ENCODE measurements at regions not wholly inside any gene's neighbourhood (a gene's known extent, or its start where the extent isn't known, plus 50 kb on each side); places are given as distances from the start of the nearest gene placed in this dataset.
A peak's percentile ranks its signal among the peaks of the same experiment; 100 is the strongest.
"Not testable (repeated sequence)": the region's sequence is repeated elsewhere in the genome, so short reads cannot be mapped to it uniquely, and the experiment has no call there.

GRCh38 chr1:181260271-181260670 is 171.8 kb downstream of the IER5 start:
- DNase-seq, result no peak

- DNase-seq, result no peak
Measured at GRCh38 chr1:181260994-181261393, 172.5 kb downstream of the IER5 start.

- DNase-seq, result no peak
Measured at GRCh38 chr1:181262069-181262468, 173.6 kb downstream of the IER5 start.

DNA sequence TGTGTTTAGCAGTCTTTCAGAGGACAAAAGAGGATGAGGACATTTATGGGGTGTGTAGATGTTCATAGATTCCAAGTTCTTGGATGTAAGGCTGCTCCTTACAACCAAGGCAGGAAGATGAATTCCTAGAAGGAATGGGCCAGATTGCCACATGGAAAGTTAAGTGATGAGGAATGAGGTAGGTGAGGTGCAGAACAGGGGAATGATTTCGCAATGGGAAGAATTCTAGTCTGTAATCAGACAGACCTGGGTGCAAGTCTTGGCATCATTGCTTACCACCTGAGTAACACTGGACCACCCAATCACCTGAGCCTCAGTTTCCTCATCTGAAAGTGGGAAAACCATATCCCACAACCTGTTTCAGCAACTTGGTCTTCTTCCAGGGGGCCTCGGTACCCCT is 174.9 kb downstream of the IER5 start:
- no peak for DNase-seq

GRCh38 chr1:181264821-181265220 is 176.3 kb downstream of the IER5 start:
- no peak for DNase-seq

DNA sequence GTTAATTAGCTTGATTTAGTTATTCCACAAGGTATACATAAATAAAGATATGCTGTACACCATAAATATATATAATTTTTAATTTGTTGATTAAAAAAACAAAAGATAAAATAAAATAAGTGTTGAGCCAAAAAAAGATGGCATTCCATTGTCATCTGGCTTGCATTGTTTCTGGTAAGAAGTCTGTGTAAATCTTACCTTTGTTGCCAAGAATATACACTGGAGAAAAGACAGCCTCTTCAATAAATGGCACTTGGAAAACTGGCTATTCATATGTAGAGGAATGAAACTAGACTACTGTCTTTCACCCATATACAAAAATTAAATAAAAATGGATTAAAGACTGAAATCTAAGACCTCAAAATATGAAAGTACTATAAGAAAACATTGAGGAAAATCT is 196.5 kb downstream of the IER5 start:
- no peak for DNase-seq

- DNase-seq, result no peak
Measured at GRCh38 chr1:181295217-181295616, 188.1 kb upstream of the CACNA1E start.

DNA sequence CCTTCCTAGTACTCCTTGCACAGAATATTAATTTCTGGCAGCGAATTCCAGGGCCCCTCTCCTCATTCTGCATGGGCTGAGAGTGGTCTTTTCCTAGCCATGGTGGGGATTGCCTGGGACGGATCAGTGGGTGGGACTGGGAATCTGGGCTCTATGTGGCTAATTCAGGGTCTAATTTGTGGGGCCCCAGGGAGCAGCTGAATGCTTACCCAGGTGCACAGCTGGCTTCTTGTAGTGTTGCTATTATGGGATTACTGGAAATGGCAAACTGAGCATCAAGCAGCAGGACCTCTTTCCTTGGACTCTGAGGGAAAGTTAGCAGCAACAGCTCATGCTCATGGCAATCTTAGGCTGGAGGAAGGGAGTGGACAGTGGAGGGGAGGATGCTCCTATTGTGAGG is 187.1 kb upstream of the CACNA1E start:
- DNase-seq, result no peak

DNA sequence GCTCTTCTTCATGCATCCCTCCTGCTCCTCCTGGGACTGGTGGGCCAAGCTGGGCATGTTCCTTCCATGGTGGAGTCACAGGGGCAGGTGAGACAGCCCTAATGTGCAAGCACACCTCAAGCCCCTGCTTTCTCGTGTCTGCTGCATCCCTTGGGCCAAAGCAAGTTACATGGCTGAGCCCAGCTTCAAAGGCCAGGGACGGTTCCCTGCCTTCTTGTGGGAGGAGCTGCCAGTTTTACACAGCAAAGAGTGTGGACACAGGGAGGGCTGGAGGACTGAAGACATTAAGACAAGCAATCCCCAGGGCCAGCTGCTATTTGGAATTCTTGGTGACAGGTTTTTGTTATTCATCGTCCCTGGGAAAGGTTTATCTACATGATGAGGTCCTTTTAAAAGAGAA is 175.2 kb upstream of the CACNA1E start:
- DNase-seq, result no peak

- no peak for DNase-seq
Measured at GRCh38 chr1:181310560-181310959, 172.8 kb upstream of the CACNA1E start.

DNA sequence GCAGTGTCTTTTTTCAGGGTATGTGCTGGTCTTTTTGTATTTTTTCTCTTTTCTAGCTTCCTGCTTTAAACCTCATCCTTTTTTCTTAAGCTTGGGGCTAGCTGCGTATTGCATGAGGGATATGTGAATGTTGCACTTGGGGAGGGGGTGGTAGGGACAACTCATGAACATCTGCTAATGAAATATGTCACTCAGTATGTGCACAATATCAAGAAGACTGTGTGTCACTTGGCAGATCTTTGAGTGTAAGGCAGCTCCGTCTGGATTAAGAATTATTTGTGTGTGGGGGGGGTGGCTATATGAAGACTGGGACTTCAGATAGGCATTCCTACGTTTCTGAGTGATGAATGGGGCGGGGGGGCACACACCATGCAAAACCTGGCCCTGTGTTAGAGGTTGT is 170.4 kb upstream of the CACNA1E start:
- DNase-seq, result no peak

DNA sequence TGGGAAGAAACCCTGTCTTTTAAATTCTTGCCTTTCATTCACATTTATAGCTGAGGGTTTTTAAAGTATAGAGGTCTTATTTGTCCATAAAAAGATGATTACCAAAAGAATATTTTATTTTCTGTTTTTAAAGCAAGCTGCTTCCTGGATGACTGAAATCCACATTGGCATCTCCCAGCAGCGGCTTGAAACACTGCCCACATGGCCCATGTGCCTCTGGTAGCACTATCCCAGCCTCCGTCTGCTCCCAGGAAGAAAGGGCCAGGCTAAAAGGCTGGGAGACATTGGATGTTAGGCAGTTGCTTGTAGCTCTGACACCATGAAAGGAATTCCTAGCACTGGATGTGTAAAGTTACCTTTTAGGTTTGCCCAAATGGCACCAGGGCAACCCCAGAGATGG is 169.9 kb upstream of the CACNA1E start:
- DNase-seq, result no peak

GRCh38 chr1:181314010-181314409 is 169.3 kb upstream of the CACNA1E start:
- DNase-seq, result no peak

GRCh38 chr1:181314959-181315358 is 168.4 kb upstream of the CACNA1E start:
- DNase-seq, result no peak

GRCh38 chr1:181317261-181317930 is 165.9 kb upstream of the CACNA1E start:
- no peak for DNase-seq

- DNase-seq, result no peak
Measured at GRCh38 chr1:181318022-181318857, 165.1 kb upstream of the CACNA1E start.

GRCh38 chr1:181318858-181319235 is 164.5 kb upstream of the CACNA1E start:
- DNase-seq, result peak; percentile 14

DNA sequence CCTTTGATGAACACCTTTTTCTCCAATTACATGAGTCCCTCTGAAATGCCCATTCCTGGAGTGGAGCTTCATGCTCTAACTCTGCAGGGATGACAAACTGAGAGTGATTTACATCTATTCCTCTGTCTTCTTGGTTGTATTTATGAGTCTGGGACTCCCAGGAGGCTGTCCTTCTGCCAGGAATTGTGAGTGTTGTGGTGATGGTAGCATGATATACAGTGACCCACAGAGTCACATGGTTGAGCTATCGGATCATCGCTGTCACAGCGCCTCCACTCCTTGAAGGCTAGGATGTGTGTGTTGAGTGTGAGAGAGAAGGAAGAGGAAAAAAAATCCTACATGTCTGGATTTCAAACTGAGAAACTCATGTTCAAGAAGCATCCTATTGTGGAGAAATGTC is 163.4 kb upstream of the CACNA1E start:
- DNase-seq, result peak; percentile 32

DNA sequence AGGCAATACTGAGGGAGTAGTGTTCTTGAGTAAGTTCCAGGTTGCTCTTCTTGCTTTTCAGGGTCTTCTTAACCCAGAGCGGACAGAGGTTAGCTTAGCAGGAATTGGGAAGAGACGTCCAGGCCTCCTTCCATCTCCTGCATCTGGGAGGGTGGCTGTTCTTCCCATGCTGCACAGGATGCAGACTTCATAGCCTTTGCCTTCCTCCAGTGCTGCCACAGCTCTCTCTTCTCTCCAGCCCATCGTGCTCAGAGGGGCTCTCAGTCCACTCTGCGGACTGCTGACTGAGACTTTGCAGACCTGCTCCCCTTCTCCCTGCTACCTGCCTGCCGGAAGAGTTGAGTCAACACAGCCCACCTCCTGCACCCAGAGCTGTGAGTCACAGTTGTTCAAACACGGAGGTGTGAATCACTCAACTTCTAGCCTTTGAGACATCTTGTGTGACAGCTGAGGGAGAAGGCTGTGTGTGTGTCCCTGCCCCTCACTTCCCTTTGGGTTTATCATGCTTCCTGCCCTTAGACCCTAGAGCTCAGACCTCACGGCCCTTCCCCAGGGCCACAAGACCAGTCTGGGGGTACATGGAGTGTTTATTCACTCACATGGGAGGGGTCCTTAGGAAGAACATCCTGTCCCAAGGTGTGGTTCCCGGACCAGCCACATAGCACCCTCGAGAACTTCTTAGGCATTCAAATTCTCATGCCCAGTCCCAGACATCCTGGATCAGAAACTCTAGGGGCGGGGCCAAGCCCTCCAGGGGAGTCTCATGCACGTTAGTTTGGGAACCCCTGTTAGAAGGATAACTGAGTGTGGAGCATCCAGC is 158.3 kb upstream of the CACNA1E start:
- no peak for DNase-seq

GRCh38 chr1:181325765-181326164 is 157.6 kb upstream of the CACNA1E start:
- DNase-seq, result not testable (repeated sequence)

DNA sequence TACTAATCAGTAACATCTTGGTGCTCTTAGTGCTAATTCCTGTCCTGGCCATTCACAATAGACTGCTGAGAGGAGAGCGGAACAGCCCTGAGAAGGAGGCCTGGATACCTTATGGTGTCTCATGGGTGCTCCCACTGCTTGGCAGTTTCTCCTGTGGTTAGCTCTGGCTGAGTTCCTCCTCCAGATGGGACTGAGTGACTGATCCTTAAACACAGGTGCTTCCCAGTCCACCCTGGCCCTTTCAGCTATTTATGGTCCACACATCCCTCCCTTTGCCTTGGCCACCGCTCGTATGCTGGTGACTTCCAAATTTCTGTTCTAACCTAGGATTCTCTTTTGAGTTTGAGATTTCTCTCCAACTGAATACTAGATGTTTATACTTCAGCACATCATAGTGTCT is 157.0 kb upstream of the CACNA1E start:
- DNase-seq, result no peak

DNA sequence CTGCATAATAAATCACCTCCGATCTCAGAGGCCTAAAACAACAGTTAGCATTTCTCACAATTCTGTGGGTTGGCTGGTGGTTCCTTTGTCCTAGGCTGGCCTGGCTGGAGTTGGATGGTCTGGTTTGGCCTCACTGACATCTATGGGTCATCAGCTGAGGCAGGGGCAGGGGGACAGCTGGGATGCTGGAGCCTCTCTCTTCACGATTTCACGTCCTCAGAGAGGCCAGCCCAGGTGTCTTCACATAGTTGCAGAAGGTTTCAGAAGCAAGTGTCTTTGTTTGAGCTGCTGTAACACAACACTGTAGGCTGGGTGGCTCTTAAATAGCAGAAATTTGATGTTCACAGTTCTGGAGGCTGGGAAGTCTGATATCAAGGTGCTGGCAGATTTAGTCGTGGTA is 155.5 kb upstream of the CACNA1E start:
- DNase-seq, result no peak

DNA sequence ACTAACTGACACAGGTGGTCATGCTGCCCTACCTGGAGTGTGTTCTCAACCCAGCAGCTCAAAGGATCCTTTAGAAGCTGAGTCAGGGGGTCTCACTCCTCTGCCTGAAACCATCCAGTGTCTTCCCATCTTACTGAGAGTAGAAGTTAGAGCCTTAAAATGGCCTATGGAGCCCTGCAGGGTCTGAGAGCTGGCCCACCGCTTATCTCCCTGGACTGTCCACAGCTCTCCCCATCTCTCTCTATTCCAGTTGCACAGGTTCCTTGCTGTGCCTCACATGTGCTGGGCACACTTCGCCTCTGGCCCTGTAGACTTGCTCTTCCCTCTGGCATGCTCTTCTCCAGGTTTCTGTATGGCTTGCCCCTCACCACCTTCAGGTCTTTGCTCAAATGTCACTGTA is 148.6 kb upstream of the CACNA1E start:
- DNase-seq, result no peak

Measured in fibroblast of skin of abdomen (primary cell).